ENCODE measurements at regions not wholly inside any gene's neighbourhood (a gene's known extent, or its start where the extent isn't known, plus 50 kb on each side); places are given as distances from the start of the nearest gene placed in this dataset.
"Not testable (repeated sequence)": the region's sequence is repeated elsewhere in the genome, so short reads cannot be mapped to it uniquely, and the experiment has no call there.

DNA sequence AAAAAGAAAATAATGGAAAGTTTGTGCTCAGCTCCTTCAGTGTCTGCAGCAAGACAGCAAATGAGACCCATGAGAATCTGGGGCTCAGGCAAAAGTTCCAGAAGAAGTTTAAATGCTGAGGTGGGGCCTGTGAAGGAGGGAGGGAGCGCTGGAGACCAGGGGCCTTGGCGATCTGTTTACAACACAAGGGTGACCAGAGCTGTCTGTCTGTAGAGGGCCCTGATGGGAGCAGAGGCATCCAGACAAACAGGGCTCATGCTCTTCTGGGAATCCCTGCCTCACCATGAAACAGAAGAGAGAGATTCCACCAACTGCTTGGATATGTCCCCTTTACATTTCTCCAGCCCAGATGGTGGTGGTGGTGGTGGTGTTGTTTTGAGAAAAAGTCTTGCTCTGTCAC lies 60.1 kb upstream of the GPCPD1 start:
- ATAC-seq (replicated peaks) (no peak), DNase-seq (no peak)
- no peak overlapping the region for H3K27ac Mint-ChIP-seq
- peaks cover 2 to 3% of the 10 kb centered on the region in 2 donors for H3K36me3 Mint-ChIP-seq
- no peak overlapping the region for H3K4me3 Mint-ChIP-seq
- peaks cover 20 to 53% of the 10 kb centered on the region in 2 donors for H3K4me1 Mint-ChIP-seq
- no peaks in the 10 kb centered on the region for H3K27me3 Mint-ChIP-seq
- no peaks in the 10 kb centered on the region for H3K9me3 Mint-ChIP-seq

DNA sequence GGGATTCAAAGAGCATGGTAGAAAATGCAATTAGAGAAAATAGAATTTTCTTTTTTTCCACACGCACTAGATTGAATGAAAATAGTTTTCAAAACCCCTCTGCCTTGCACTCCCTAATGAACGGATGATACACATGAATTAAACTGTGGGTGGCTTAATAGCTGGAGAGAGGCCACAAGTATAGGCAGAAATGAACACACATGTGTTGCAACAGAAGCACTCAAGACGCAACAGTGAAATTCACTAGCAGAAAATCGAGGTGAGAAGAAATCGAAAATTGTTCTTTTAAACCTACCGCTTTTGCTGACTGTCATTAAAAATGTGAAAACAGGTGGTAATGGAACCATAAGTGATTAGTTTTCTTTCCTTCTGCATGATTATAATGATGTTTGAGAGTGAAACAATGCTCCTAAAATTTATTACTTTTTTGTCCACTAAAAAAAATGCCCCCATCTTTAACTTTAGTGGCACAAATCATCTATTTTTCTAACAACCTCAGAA lies 59.3 kb upstream of the GPCPD1 start:
- H3K27me3 Mint-ChIP-seq, result no peaks in the 10 kb centered on the region
- no peak for DNase-seq
- H3K4me1 Mint-ChIP-seq, result peaks cover 17 to 52% of the 10 kb centered on the region in 2 donors
- H3K4me3 Mint-ChIP-seq, result no peak overlapping the region
- H3K36me3 Mint-ChIP-seq, result peaks cover 2 to 3% of the 10 kb centered on the region in 2 donors
- H3K27ac Mint-ChIP-seq, result peak overlapping the region; percentile 1
- H3K9me3 Mint-ChIP-seq, result no peaks in the 10 kb centered on the region
- no peak for ATAC-seq (replicated peaks)

DNA sequence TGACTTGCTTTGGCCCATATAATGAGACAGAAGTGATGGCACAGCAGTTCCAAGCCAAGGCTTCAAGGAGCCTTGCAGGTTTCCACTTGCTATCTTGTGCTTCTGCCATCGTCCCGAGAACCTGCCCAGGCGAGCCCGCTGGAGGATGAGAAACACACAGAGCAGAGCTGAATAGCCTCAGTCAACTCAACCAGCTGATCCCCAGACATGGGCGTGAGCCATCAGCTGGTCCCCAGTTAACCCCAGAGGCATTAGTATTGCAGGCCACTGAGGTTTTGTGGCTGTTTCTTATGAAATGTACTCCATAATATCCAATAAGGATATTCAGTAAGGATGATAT lies 57.7 kb upstream of the GPCPD1 start:
- no peak overlapping the region for H3K27ac Mint-ChIP-seq

DNA sequence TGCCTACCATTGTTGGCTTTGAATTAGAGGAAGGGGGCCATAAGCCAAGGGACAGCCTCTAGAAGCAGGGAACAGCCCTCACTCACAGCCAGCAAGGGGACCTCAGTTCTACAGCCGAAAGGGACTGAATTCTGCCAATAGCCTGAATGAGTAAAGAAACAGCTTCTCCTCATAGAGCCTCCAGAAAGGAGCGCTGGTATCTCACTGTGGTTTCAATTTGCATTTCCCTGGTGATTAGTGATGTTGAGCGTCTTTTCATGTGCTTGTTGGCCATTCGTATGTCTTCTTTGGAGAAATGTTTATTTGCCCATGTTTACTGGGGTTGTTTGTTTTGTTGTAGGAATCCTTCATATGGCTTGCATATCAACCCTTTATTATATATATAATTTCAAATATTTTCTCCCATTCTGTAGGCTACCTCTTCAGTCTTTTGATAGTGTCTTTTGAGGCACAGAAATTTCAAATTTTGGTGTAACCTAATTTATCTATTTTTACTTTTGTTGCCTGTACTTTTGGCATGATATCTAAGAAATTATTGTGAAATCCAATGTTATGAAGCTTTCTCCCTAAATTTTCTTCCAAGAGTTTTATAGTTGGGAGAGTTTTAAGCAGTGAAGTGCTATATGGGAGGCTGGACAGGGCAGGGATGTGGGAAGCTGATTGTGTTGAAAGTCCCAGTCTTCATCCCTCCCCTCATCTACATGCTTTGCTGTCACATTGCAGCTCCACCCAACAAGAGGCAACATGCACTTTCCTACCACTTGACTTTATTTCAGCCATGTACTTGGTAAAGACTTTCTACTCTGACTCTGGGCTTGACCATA lies 57.1 kb upstream of the GPCPD1 start:
- Mint-ChIP-seq H3K27ac (no peak overlapping the region), H3K4me3 (peak overlapping the region in 1 of 2 donors; percentile 39), H3K9me3 (no peaks in the 10 kb centered on the region), H3K36me3 (peaks cover 2 to 3% of the 10 kb centered on the region in 2 donors), H3K27me3 (no peaks in the 10 kb centered on the region), H3K4me1 (peaks cover 15 to 49% of the 10 kb centered on the region in 2 donors)
- peak in 1 of 2 donors; percentile 68 for ATAC-seq (replicated peaks)
- DNase-seq, result no peak

More for the DNA sequence above, 57.7 kb upstream of the GPCPD1 start:
- Mint-ChIP-seq H3K4me3 (no peak overlapping the region), H3K27me3 (no peaks in the 10 kb centered on the region), H3K9me3 (no peaks in the 10 kb centered on the region), H3K36me3 (peaks cover 2 to 3% of the 10 kb centered on the region in 2 donors), H3K4me1 (peaks cover 15 to 45% of the 10 kb centered on the region in 2 donors)
- ATAC-seq (replicated peaks) (no peak), DNase-seq (no peak)

DNA sequence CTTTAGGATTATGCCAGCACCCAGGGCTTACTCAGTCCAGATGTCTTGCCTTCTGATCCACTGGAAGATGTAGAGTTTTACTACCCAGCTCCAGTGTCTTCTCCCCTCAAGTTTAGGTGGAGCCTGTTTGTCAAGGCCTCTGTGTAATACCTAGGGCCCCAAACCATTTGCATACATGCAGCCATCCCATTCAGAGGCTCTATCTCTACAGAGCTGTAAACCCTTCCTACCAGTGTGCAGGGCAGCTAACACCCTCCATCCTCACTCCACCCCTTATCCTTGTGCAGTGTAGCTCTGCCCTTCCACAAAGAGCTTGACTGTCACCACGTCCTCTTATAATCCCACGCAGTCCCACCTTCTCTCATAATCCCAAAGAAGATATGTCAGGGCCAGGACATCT lies 54.6 kb upstream of the GPCPD1 start:
- Mint-ChIP-seq H3K27me3 (no peaks in the 10 kb centered on the region), H3K4me1 (peaks cover 15 to 49% of the 10 kb centered on the region in 2 donors), H3K27ac (no peak overlapping the region), H3K4me3 (no peak overlapping the region), H3K9me3 (no peaks in the 10 kb centered on the region), H3K36me3 (no peaks in the 10 kb centered on the region)
- ATAC-seq (replicated peaks) (peak in 1 of 2 donors; percentile 51), DNase-seq (no peak)

DNA sequence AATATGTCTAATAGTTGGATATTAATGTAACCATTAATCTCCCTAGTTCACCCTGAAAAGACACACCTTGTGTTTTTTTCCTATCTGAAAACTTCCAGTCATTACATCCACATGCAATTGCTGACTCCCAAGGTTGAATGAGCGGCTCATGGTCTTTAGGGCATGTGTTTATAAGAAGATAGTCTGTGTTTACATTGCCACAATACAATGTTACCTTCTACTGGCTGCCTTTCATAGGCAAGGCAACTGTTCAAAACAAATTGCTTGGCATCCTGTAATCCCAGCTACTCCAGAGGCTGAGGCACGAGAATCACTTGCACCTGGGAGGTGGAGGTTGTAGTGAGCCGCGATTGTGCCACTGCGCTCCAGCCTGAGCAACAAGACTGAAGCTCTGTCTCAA lies 52.6 kb upstream of the GPCPD1 start:
- no peak overlapping the region for H3K4me3 Mint-ChIP-seq
- no peaks in the 10 kb centered on the region for H3K27me3 Mint-ChIP-seq
- H3K4me1 Mint-ChIP-seq, result peaks cover 25 to 53% of the 10 kb centered on the region in 2 donors
- DNase-seq (no peak), ATAC-seq (replicated peaks) (no peak)
- H3K9me3 Mint-ChIP-seq, result no peaks in the 10 kb centered on the region
- no peaks in the 10 kb centered on the region for H3K36me3 Mint-ChIP-seq
- H3K27ac Mint-ChIP-seq, result no peak overlapping the region

DNA sequence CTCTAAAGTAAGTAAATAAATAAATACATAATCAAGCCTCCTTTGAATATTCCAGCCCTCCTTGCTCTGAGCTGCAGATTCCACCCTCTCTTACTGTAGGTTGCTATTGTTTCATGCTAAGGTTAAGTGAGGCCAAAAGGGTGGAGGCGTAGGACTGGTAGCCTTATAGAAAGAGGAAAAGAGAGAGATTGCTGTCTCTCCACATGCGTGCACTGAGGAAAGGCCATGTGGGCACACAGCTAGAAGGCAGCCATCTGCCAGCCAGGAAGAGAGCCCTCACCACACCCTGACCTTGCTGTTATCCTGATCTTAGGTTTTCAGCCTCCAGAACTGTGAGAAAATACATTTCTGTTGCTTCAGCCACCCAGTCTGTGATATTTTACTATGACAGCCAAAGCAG lies 52.0 kb upstream of the GPCPD1 start:
- DNase-seq (no peak), ATAC-seq (replicated peaks) (no peak)
- Mint-ChIP-seq H3K9me3 (no peaks in the 10 kb centered on the region), H3K36me3 (no peaks in the 10 kb centered on the region), H3K4me3 (no peak overlapping the region), H3K27me3 (no peaks in the 10 kb centered on the region), H3K27ac (no peak overlapping the region), H3K4me1 (peaks cover 24 to 51% of the 10 kb centered on the region in 2 donors)

DNA sequence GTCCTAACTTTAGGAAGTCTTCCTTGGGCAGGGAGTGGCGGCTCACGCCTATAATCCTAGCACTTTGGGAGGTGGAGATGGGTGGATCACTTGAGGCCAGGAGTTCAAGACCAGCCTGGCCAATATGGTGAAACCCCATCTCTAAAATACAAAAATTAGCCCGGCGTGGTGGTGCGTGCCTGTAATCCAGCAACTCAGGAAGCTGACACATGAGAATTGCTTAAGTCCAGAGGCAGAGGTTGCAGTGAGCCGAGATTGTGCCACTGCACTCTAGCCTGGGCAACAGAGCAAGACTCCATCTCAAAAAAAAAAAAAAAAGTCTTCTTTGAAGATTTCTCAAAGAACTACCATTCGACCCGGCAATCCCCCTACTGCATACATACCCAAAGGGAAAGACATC lies 50.0 kb upstream of the GPCPD1 start:
- H3K36me3 Mint-ChIP-seq; DNase-seq; H3K27me3 Mint-ChIP-seq; H3K4me3 Mint-ChIP-seq; ATAC-seq (replicated peaks); H3K27ac Mint-ChIP-seq; H3K9me3 Mint-ChIP-seq: not testable (repeated sequence)
- peaks cover 31 to 63% of the 10 kb centered on the region in 2 donors for H3K4me1 Mint-ChIP-seq

All from stimulated activated naive B cell treated with anti-CD40 and anti-IgM and Interleukin-4, amounts not matched to agents 10 μg/mL and 1 μg/mL and 100 μg/mL, for 72 hours (primary cell).